Breast epithelium (tissue), 4 donors: ENCODE measurements at regions not wholly inside any gene's neighbourhood (a gene's known extent, or its start where the extent isn't known, plus 50 kb on each side); places are given as distances from the start of the nearest gene placed in this dataset.
A peak's percentile ranks its signal among the peaks of the same experiment; 100 is the strongest.
"Not testable (repeated sequence)": the region's sequence is repeated elsewhere in the genome, so short reads cannot be mapped to it uniquely, and the experiment has no call there.

Source experiments
- DNase-seq, 2 donors: peaks; one replicate each; pipeline ENCODE4 v3.0.0-alpha.2; 2019; ENCODE audit warnings: low spot score in 2 of 2
- H3K27ac ChIP-seq, 2 donors: fragments of 200-600 bp; sonication (generic) in 1 of 2; one replicate each; pipeline ENCODE4 v1.5.1; 2016 to 2019; ENCODE audit warnings: mild to moderate bottlenecking in 1 of 2
- H3K27me3 ChIP-seq, 2 donors: fragments of 200-600 bp; sonication (generic) in 1 of 2; one replicate each; pipeline versions ENCODE4 v1.5.1 to v1.6.0; 2017 to 2019; ENCODE audit warnings: control low read depth in 1 of 2, mild to moderate bottlenecking in 1 of 2
- H3K36me3 ChIP-seq: fragments of 200-600 bp; one replicate; pipeline ENCODE4 v1.5.1; 2019
- H3K4me1 ChIP-seq, 2 donors: fragments of 200-600 bp; sonication (generic); one replicate each; pipeline ENCODE4 v1.5.1; 2016 to 2019; ENCODE audit warnings: control low read depth in 1 of 2
- H3K4me3 ChIP-seq, 3 donors: fragments of 200-600 bp; sonication (generic); 1 replicate in 2 of 3; 2 replicates in 1 of 3; pipeline ENCODE4 v1.5.1; 2016 to 2019; ENCODE audit warnings: mild to moderate bottlenecking in 3 of 3, moderate library complexity in 2 of 3
- H3K9me3 ChIP-seq, 2 donors: fragments of 200-600 bp; sonication (generic) in 1 of 2; one replicate each; pipeline ENCODE4 v1.5.1; 2016 to 2019; ENCODE audit warnings: control low read depth in 1 of 2
- CTCF ChIP-seq, 3 donors: fragments of 450-650 bp; IDR thresholded peaks; one replicate each; pipeline ENCODE4 v1.5.1; 2016 to 2017; ENCODE audit warnings: antibody characterized with exemption in 3 of 3, mild to moderate bottlenecking in 3 of 3, moderate library complexity in 3 of 3
- POLR2A ChIP-seq: fragments of 450-650 bp; IDR thresholded peaks from one replicate; pipeline ENCODE4 v1.6.1; 2016; ENCODE audit warnings: antibody characterized with exemption, mild to moderate bottlenecking, moderate library complexity
- POLR2AphosphoS5 ChIP-seq, 3 donors: sonication (generic); formaldehyde crosslinking; IDR thresholded peaks; one replicate each; pipeline ENCODE4 v1.6.1; 2017; ENCODE audit warnings: antibody characterized with exemption in 3 of 3
- intact Hi-C: fragments of 100-400 bp; cut with DNase I; formaldehyde crosslinking; loops from one replicate; pipeline ENCODE4 v1.15.1; 2023; ENCODE audit warnings: low total_unique reads

DNA sequence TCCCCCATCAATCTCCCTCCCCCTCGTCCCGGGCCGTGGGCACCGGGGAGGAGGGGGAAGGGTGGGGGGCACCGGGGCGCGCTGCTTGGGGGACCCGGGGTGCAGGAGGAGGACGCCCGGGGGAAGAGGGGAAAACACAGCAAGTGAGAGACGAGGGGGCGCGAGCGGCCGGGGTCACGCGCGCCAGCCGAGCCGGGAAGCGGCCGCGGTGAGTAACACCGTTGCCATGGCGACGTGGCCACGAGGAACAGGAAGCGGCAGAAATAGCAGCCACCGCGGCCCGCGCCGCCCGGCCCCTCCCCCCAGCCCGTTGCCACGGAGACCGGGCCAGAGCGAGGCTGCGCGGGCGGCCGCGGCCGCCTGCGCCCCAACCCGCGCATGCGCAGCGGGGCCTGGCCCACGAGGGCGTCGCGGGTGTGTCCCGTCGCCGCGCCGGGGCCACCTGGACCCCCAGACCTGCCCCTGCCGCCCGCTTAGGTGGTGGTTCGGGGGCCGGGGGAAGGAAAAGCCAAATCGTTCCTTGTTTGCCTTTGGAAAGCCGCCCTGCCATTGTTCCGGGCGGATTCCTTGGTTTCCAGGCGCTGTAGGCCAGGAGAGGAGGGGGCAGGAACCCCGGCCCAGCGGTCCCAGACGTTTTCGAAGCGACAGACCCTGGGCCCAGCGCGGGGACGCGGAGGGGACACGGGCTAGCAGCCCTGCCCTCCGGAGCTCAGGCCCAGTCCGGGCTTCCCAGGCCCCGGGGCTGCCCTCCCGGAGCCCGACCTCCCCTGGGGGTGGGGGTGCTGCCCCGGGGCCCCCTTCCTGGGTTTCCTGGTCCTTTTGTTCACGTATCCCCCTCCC is 207.1 kb downstream of the C9orf50 start:
- H3K27ac ChIP-seq, result peak overlapping the region; percentile 100
- intact Hi-C loops, result no loop called here
- DNase-seq, result peak; percentile 98 to 99
- H3K4me1 ChIP-seq, result peaks cover 7 to 8% of the 10 kb centered on the region in 2 donors
- TF ChIP-seq CTCF (IDR thresholded peaks at IDR 0.05) (peak in 1 of 3 donors; percentile 13), POLR2A (peak; percentile 71), POLR2AphosphoS5 (IDR thresholded peaks at IDR 0.05) (peak; percentile 83 to 94 (median 86))
- no peaks in the 10 kb centered on the region for H3K36me3 ChIP-seq
- H3K9me3 ChIP-seq, result no peaks in the 10 kb centered on the region
- H3K27me3 ChIP-seq, result no peaks in the 10 kb centered on the region
- H3K4me3 ChIP-seq, result peak overlapping the region; percentile 52 to 84 (median 63)

- Histone ChIP-seq H3K9me3 (no peaks in the 10 kb centered on the region), H3K27me3 (no peaks in the 10 kb centered on the region), H3K4me3 (peak overlapping the region; percentile 52 to 84 (median 63)), H3K27ac (peak overlapping the region; percentile 100), H3K4me1 (peaks cover 7 to 8% of the 10 kb centered on the region in 2 donors), H3K36me3 (no peaks in the 10 kb centered on the region)
- intact Hi-C loops, result no loop called here
- peak; percentile 31 to 38 (median 38) for TF ChIP-seq CTCF (IDR thresholded peaks at IDR 0.05)
- no peak for TF ChIP-seq POLR2A
- peak in 2 of 3 donors; percentile 10 to 33 for TF ChIP-seq POLR2AphosphoS5 (IDR thresholded peaks at IDR 0.05)
- DNase-seq, result peak in 1 of 2 donors; percentile 68
Measured at GRCh38 chr9:129412814-129413536, 207.9 kb downstream of the C9orf50 start.

- intact Hi-C loops, H3K4me1 ChIP-seq, DNase-seq, H3K27me3 ChIP-seq, H3K36me3 ChIP-seq, H3K9me3 ChIP-seq: not testable (repeated sequence)
- Histone ChIP-seq H3K4me3 (peak overlapping the region in 1 of 3 donors; percentile 84), H3K27ac (peak overlapping the region; percentile 100)
Measured at GRCh38 chr9:129412176-129412813, 208.6 kb downstream of the C9orf50 start.

- TF ChIP-seq POLR2A, result no peak
- TF ChIP-seq POLR2AphosphoS5 (IDR thresholded peaks at IDR 0.05), result no peak
- no peak for TF ChIP-seq CTCF (IDR thresholded peaks at IDR 0.05)
- no peak for DNase-seq
- H3K36me3 ChIP-seq, result no peaks in the 10 kb centered on the region
- intact Hi-C loops, result no loop called here
- no peaks in the 10 kb centered on the region for H3K9me3 ChIP-seq
- H3K4me1 ChIP-seq, result peaks cover 7 to 8% of the 10 kb centered on the region in 2 donors
- H3K27ac ChIP-seq, result peak overlapping the region; percentile 100
- H3K4me3 ChIP-seq, result no peak overlapping the region
- no peaks in the 10 kb centered on the region for H3K27me3 ChIP-seq
Measured at GRCh38 chr9:129411501-129412175, 209.3 kb downstream of the C9orf50 start.

- TF ChIP-seq CTCF (IDR thresholded peaks at IDR 0.05) (no peak), POLR2AphosphoS5 (IDR thresholded peaks at IDR 0.05) (no peak), POLR2A (no peak)
- intact Hi-C loops, result no loop called here
- Histone ChIP-seq H3K27ac (no peak overlapping the region), H3K36me3 (no peaks in the 10 kb centered on the region), H3K4me1 (peaks cover 7 to 8% of the 10 kb centered on the region in 2 donors), H3K27me3 (no peaks in the 10 kb centered on the region), H3K4me3 (no peak overlapping the region), H3K9me3 (no peaks in the 10 kb centered on the region)
- no peak for DNase-seq
Measured at GRCh38 chr9:129410226-129410625, 210.7 kb downstream of the C9orf50 start.
